ENCODE measurements at regions not wholly inside any gene's neighbourhood (a gene's known extent, or its start where the extent isn't known, plus 50 kb on each side); places are given as distances from the start of the nearest gene placed in this dataset.

- Histone ChIP-seq H3K4me3 (ENCODE audit: extremely low read depth in 1 of 4, insufficient read depth in 2 of 4, low read depth in 3 of 4, low read length in 4 of 4) (no peak overlapping the region), H3K23me2 (ENCODE audit: low read depth, low read length) (no peaks in the 10 kb centered on the region), H2BK20ac (ENCODE audit: low read length) (no peak overlapping the region), H2BK120ac (replicated peaks; ENCODE audit: low read depth, low read length) (no peak overlapping the region), H3K56ac (replicated peaks; ENCODE audit: insufficient read length, low read depth, low read length) (no peak overlapping the region), H2BK12ac (ENCODE audit: low read depth, low read length) (no peak overlapping the region), H2BK5ac (ENCODE audit: low read depth, low read length) (no peak overlapping the region), H3K23ac (ENCODE audit: insufficient read length) (no peak overlapping the region), H4K8ac (ENCODE audit: extremely low read depth, insufficient read depth, low read length) (no peak overlapping the region), H3K79me2 (ENCODE audit: control insufficient read depth in 1 of 2, insufficient read depth in 2 of 2, low read length in 2 of 2) (no peaks in the 10 kb centered on the region), H3K79me1 (ENCODE audit: low read depth, low read length) (no peaks in the 10 kb centered on the region), H3K27ac (ENCODE audit: low read depth, low read length) (no peak overlapping the region), H4K20me1 (replicated peaks in 1 of 2; ENCODE audit: control insufficient read depth in 1 of 2, insufficient read depth in 2 of 2, low read length in 2 of 2) (no peaks in the 10 kb centered on the region), H3K14ac (ENCODE audit: insufficient read length) (no peak overlapping the region), H3K4ac (replicated peaks; ENCODE audit: insufficient read length, low read depth, low read length) (no peak overlapping the region), H3K4me1 (replicated peaks in 1 of 4; ENCODE audit: control insufficient read depth in 3 of 4, insufficient read depth in 4 of 4, low read length in 3 of 4) (no peaks in the 10 kb centered on the region), H4K5ac (ENCODE audit: insufficient read length, low read depth, low read length) (no peak overlapping the region), H3K18ac (ENCODE audit: extremely low read depth, low read length) (no peak overlapping the region), H2AK5ac (ENCODE audit: low read depth, low read length) (no peak overlapping the region), H4K91ac (replicated peaks; ENCODE audit: insufficient read length, low read length) (no peak overlapping the region), H3K4me2 (ENCODE audit: insufficient read depth in 1 of 2, low read depth in 2 of 2, low read length in 2 of 2) (no peak overlapping the region), H3K27me3 (replicated peaks in 1 of 4; ENCODE audit: control insufficient read depth in 3 of 4, extremely low read depth in 1 of 4, insufficient read depth in 3 of 4, low read length in 3 of 4) (no peaks in the 10 kb centered on the region), H2AFZ (ENCODE audit: low read length) (no peak overlapping the region), H2BK15ac (ENCODE audit: low read length) (no peak overlapping the region), H3K9me3 (ENCODE audit: insufficient read depth in 2 of 2, low read depth in 1 of 2, low read length in 1 of 2) (no peaks in the 10 kb centered on the region), H3K9ac (replicated peaks in 1 of 4; ENCODE audit: extremely low read depth in 1 of 4, low read depth in 3 of 4, low read length in 3 of 4) (no peak overlapping the region), H3K36me3 (ENCODE audit: control insufficient read depth in 2 of 4, insufficient read depth in 4 of 4, low read length in 3 of 4) (no peaks in the 10 kb centered on the region)
- no peak for FAIRE-seq
- WGBS, 2 experiments (ENCODE audit: extremely low coverage in 1 of 2, insufficient coverage in 1 of 2, insufficient read length in 1 of 2, insufficient replicate concordance in 2 of 2, low coverage in 1 of 2, low lambda C conversion rate in 2 of 2, missing lambda C conversion rate in 1 of 2): 96% methylated on average over 2 of the region's 2 CpGs; no CpG with 5 or more reads in 1 of the 2 experiments
- ChIA-PET CTCF (ENCODE audit: partially characterized antibody) (interaction anchor here (0.6 to 4.5 kb wide), 15 partner anchors 9 to 1241 kb away, joined by 3 to 51 read pairs (median 3); no protein-coding TSS in a partner anchor), POLR2A (ENCODE audit: partially characterized antibody) (no interaction called here)
- no peak for DNase-seq (ENCODE audit: low read depth in 1 of 2, low spot score in 2 of 2)
- TF ChIP-seq, protein P1, sequence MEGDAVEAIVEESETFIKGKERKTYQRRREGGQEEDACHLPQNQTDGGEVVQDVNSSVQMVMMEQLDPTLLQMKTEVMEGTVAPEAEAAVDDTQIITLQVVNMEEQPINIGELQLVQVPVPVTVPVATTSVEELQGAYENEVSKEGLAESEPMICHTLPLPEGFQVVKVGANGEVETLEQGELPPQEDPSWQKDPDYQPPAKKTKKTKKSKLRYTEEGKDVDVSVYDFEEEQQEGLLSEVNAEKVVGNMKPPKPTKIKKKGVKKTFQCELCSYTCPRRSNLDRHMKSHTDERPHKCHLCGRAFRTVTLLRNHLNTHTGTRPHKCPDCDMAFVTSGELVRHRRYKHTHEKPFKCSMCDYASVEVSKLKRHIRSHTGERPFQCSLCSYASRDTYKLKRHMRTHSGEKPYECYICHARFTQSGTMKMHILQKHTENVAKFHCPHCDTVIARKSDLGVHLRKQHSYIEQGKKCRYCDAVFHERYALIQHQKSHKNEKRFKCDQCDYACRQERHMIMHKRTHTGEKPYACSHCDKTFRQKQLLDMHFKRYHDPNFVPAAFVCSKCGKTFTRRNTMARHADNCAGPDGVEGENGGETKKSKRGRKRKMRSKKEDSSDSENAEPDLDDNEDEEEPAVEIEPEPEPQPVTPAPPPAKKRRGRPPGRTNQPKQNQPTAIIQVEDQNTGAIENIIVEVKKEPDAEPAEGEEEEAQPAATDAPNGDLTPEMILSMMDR (IDR thresholded peaks at IDR 0.05; ENCODE audit: control extremely low read depth in 1 of 3, insufficient read depth in 1 of 3, low read depth in 1 of 3, low read length in 3 of 3): peak in 2 of 3 experiments; percentile 22 to 23; a peak in 2 of 4 replicates
- TF ChIP-seq RAD21 (IDR thresholded peaks at IDR 0.05 in 1 of 2, conservative IDR thresholded peaks at IDR 0.05 in 1 of 2; ENCODE audit: low read depth in 2 of 2, low read length in 2 of 2): peak; percentile 31 to 49
- no peak for TF ChIP-seq YY1 (IDR thresholded peaks at IDR 0.05; ENCODE audit: low read depth, low read length)
Measured at GRCh38 chr5:97427235-97427634, 244.2 kb upstream of the RIOK2 start.

Data from H1 (cell line).